Small intestine (tissue), 7 donors: ENCODE measurements at regions not wholly inside any gene's neighbourhood (a gene's known extent, or its start where the extent isn't known, plus 50 kb on each side); places are given as distances from the start of the nearest gene placed in this dataset.
"Not testable (repeated sequence)": the region's sequence is repeated elsewhere in the genome, so short reads cannot be mapped to it uniquely, and the experiment has no call there.

Experiments
- DNase-seq, 2 donors: peaks; one replicate each; pipeline versions ENCODE4 v3.0.0 to v3.0.0-alpha.2; 2013
- FAIRE-seq: peaks from 2 replicates; lab custom pipeline; 2012; peaks lifted over from hg19 to GRCh38; lab: Jason Lieb, UNC
- H3K27ac ChIP-seq, 3 donors: one replicate each; pipeline ENCODE4 v1.5.1; 2013; ENCODE audit warnings: low read length in 2 of 3, mild to moderate bottlenecking in 2 of 3, control low read depth in 1 of 3, inconsistent platforms in 1 of 3, low read depth in 1 of 3, moderate library complexity in 1 of 3
- H3K27me3 ChIP-seq, 3 donors: one replicate each; pipeline ENCODE4 v1.6.1; 2013; ENCODE audit warnings: low read length in 3 of 3, inconsistent platforms in 1 of 3; ENCODE audit not compliant: control insufficient read depth in 3 of 3, insufficient read depth in 3 of 3
- H3K36me3 ChIP-seq, 3 donors: one replicate each; pipeline ENCODE4 v1.6.1; 2013; ENCODE audit warnings: low read length in 3 of 3, inconsistent platforms in 1 of 3, low read depth in 1 of 3, mild to moderate bottlenecking in 1 of 3, moderate library complexity in 1 of 3; ENCODE audit not compliant: control insufficient read depth in 3 of 3, insufficient read depth in 2 of 3
- H3K4me1 ChIP-seq, 3 donors: one replicate each; pipeline ENCODE4 v1.6.1; 2013; ENCODE audit warnings: low read length in 2 of 3, inconsistent platforms in 1 of 3, low read depth in 1 of 3, mild to moderate bottlenecking in 1 of 3, moderate library complexity in 1 of 3; ENCODE audit not compliant: control insufficient read depth in 3 of 3, insufficient read depth in 2 of 3
- H3K4me3 ChIP-seq, 3 donors: one replicate each; pipeline ENCODE4 v1.5.1; 2013; ENCODE audit warnings: low read length in 3 of 3, control low read depth in 1 of 3, inconsistent platforms in 1 of 3, low read depth in 1 of 3, mild to moderate bottlenecking in 1 of 3, moderate library complexity in 1 of 3
- H3K9me3 ChIP-seq, 2 donors: one replicate each; pipeline ENCODE4 v1.6.1; 2013; ENCODE audit warnings: low read depth in 1 of 2, low read length in 1 of 2; ENCODE audit not compliant: control insufficient read depth in 2 of 2, insufficient read depth in 1 of 2
- WGBS, 3 donors: extraction: QIAGEN DNeasy Blood & Tissue Kit; methylation state at CpG; one replicate each; pipeline ENCODE4 v1.1.7; 2013; 5-methylcytosine and 5-hydroxymethylcytosine counted together
- donor health status: healthy with polysubstance abuse.
- donor health status: control.
- donor health status: control.
- donor health status: Bipolar disorder and iron deficiency.
- donor health status: healthy.

GRCh38 chrX:18102006-18102405 lies 118.7 kb downstream of the BEND2 start:
- FAIRE-seq = no peak
- Histone ChIP-seq H3K4me3 (no peak overlapping the region), H3K36me3 (no peaks in the 10 kb centered on the region), H3K9me3 (no peaks in the 10 kb centered on the region), H3K27ac (no peak overlapping the region), H3K4me1 (no peaks in the 10 kb centered on the region), H3K27me3 (peaks cover 0 to 9% (median 0%) of the 10 kb centered on the region in 3 donors)
- no peak for DNase-seq
- WGBS, 3 donors = 53 to 61% (median 59%) methylated on average over 5 of the region's 5 CpGs

- FAIRE-seq = no peak
- 90 to 91% (median 90%) methylated on average over 5 of the region's 5 CpGs for WGBS, 3 donors
Measured at GRCh38 chrX:18101087-18101486, 119.6 kb downstream of the BEND2 start.

GRCh38 chrX:18099745-18100144 lies 120.9 kb downstream of the BEND2 start:
- Histone ChIP-seq H3K27me3 (peaks cover 0 to 9% (median 0%) of the 10 kb centered on the region in 3 donors), H3K4me1 (no peaks in the 10 kb centered on the region), H3K9me3 (no peaks in the 10 kb centered on the region), H3K36me3 (no peaks in the 10 kb centered on the region), H3K4me3 (no peak overlapping the region), H3K27ac (no peak overlapping the region)
- WGBS, 3 donors = 39 to 54% (median 54%) methylated on average over 6 of the region's 6 CpGs
- DNase-seq = no peak
- no peak for FAIRE-seq

More at GRCh38 chrX:18101087-18101486, 119.6 kb downstream of the BEND2 start:
- H3K4me3 ChIP-seq = no peak overlapping the region
- H3K27ac ChIP-seq = no peak overlapping the region
- no peaks in the 10 kb centered on the region for H3K4me1 ChIP-seq
- H3K27me3 ChIP-seq = peaks cover 0 to 9% (median 0%) of the 10 kb centered on the region in 3 donors
- no peaks in the 10 kb centered on the region for H3K9me3 ChIP-seq
- no peaks in the 10 kb centered on the region for H3K36me3 ChIP-seq
- no peak for DNase-seq

- Histone ChIP-seq H3K36me3 (no peaks in the 10 kb centered on the region), H3K4me1 (no peaks in the 10 kb centered on the region), H3K9me3 (no peaks in the 10 kb centered on the region), H3K4me3 (no peak overlapping the region), H3K27ac (no peak overlapping the region), H3K27me3 (peaks cover 0 to 9% (median 0%) of the 10 kb centered on the region in 3 donors)
- no peak for FAIRE-seq
- DNase-seq = no peak
- WGBS, 3 donors = 6 to 31% (median 31%) methylated on average over 11 to 14 of the region's 14 CpGs
Measured at GRCh38 chrX:18098763-18099162, 121.9 kb downstream of the BEND2 start.

- DNase-seq = no peak
- Histone ChIP-seq H3K4me1 (no peaks in the 10 kb centered on the region), H3K27ac (no peak overlapping the region), H3K4me3 (no peak overlapping the region), H3K9me3 (no peaks in the 10 kb centered on the region), H3K27me3 (no peaks in the 10 kb centered on the region), H3K36me3 (no peaks in the 10 kb centered on the region)
- no peak for FAIRE-seq
Measured at GRCh38 chrX:18076434-18076833, 144.3 kb downstream of the BEND2 start.

- Histone ChIP-seq H3K36me3 (no peaks in the 10 kb centered on the region), H3K4me3 (no peak overlapping the region), H3K9me3 (no peaks in the 10 kb centered on the region), H3K27me3 (no peaks in the 10 kb centered on the region), H3K4me1 (no peaks in the 10 kb centered on the region), H3K27ac (no peak overlapping the region)
- 52 to 54% (median 52%) methylated on average over 3 of the region's 3 CpGs for WGBS, 3 donors
- FAIRE-seq = no peak
- no peak for DNase-seq
Measured at GRCh38 chrX:18075603-18076002, 145.1 kb downstream of the BEND2 start.

GRCh38 chrX:18068045-18068444 lies 152.6 kb downstream of the BEND2 start:
- H3K9me3 ChIP-seq, H3K4me1 ChIP-seq, H3K27ac ChIP-seq, FAIRE-seq, H3K27me3 ChIP-seq, DNase-seq, H3K4me3 ChIP-seq, H3K36me3 ChIP-seq: not testable (repeated sequence)
- WGBS, 3 donors = 97 to 100% (median 100%) methylated on average over 1 to 2 of the region's 3 CpGs

- FAIRE-seq = no peak
Measured at GRCh38 chrX:18065956-18066355, 154.7 kb downstream of the BEND2 start.

GRCh38 chrX:18051690-18052089 lies 169.0 kb downstream of the BEND2 start:
- DNase-seq (no peak), FAIRE-seq (no peak)
- Histone ChIP-seq H3K27me3 (peaks cover 0 to 3% (median 0%) of the 10 kb centered on the region in 3 donors), H3K4me3 (no peak overlapping the region), H3K9me3 (no peaks in the 10 kb centered on the region), H3K4me1 (no peaks in the 10 kb centered on the region), H3K36me3 (no peaks in the 10 kb centered on the region), H3K27ac (no peak overlapping the region)
- 33 to 56% (median 46%) methylated on average over 1 of the region's 1 CpG for WGBS, 3 donors

More at GRCh38 chrX:18065956-18066355, 154.7 kb downstream of the BEND2 start:
- Histone ChIP-seq H3K4me1 (no peaks in the 10 kb centered on the region), H3K27me3 (peaks cover 0 to 3% (median 0%) of the 10 kb centered on the region in 3 donors), H3K36me3 (no peaks in the 10 kb centered on the region), H3K4me3 (no peak overlapping the region), H3K27ac (no peak overlapping the region), H3K9me3 (no peaks in the 10 kb centered on the region)
- DNase-seq = no peak
- 25 to 34% (median 26%) methylated on average over 6 of the region's 6 CpGs for WGBS, 3 donors
